ENCODE measurements at regions not wholly inside any gene's neighbourhood (a gene's known extent, or its start where the extent isn't known, plus 50 kb on each side); places are given as distances from the start of the nearest gene placed in this dataset.

DNA sequence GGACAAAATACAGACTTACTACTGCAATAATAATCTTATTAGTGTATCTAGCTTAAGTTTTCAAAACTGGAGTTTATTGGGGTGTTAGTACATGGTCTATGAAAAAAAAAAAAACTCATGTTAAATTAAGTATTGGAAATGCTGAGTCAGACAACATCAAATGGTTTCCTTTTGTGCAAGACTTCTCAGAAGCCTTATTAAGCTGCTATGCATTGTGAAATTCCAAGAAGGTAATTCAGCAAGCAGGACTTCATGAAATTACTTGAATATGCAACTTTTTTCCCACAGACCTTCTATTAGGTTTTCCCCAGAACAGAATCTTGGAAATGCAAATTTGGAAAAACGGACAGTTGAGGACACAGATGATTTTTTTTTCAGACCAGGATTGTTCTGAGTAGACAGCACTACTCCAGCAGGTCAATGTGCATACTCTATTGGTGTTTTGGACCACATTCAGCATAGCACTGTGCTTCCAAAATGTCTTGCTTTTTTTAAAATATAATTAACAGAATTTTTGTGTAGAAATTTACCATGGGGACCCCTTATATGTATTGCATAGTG is 568.8 kb upstream of the TENM3 start:
- TF ChIP-seq, protein P1, sequence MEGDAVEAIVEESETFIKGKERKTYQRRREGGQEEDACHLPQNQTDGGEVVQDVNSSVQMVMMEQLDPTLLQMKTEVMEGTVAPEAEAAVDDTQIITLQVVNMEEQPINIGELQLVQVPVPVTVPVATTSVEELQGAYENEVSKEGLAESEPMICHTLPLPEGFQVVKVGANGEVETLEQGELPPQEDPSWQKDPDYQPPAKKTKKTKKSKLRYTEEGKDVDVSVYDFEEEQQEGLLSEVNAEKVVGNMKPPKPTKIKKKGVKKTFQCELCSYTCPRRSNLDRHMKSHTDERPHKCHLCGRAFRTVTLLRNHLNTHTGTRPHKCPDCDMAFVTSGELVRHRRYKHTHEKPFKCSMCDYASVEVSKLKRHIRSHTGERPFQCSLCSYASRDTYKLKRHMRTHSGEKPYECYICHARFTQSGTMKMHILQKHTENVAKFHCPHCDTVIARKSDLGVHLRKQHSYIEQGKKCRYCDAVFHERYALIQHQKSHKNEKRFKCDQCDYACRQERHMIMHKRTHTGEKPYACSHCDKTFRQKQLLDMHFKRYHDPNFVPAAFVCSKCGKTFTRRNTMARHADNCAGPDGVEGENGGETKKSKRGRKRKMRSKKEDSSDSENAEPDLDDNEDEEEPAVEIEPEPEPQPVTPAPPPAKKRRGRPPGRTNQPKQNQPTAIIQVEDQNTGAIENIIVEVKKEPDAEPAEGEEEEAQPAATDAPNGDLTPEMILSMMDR (IDR thresholded peaks at IDR 0.05) = no peak
- no peak for TF ChIP-seq POLR2A (IDR thresholded peaks at IDR 0.05)
